Activated CD4-positive, alpha-beta T cell treated with anti-CD3 and anti-CD28 coated beads for 24 hours (primary cell): ENCODE measurements at regions not wholly inside any gene's neighbourhood (a gene's known extent, or its start where the extent isn't known, plus 50 kb on each side); places are given as distances from the start of the nearest gene placed in this dataset.

Experiments
- DNase-seq, 2 donors: peaks; one replicate each; pipeline ENCODE4 v3.0.0-alpha.2; 2020; ENCODE audit warnings: low read depth in 2 of 2

- DNase-seq = no peak
These were observed 65.1 kb upstream of the FBRSL1 start for GRCh38 chr12:132424811-132425210.

DNA sequence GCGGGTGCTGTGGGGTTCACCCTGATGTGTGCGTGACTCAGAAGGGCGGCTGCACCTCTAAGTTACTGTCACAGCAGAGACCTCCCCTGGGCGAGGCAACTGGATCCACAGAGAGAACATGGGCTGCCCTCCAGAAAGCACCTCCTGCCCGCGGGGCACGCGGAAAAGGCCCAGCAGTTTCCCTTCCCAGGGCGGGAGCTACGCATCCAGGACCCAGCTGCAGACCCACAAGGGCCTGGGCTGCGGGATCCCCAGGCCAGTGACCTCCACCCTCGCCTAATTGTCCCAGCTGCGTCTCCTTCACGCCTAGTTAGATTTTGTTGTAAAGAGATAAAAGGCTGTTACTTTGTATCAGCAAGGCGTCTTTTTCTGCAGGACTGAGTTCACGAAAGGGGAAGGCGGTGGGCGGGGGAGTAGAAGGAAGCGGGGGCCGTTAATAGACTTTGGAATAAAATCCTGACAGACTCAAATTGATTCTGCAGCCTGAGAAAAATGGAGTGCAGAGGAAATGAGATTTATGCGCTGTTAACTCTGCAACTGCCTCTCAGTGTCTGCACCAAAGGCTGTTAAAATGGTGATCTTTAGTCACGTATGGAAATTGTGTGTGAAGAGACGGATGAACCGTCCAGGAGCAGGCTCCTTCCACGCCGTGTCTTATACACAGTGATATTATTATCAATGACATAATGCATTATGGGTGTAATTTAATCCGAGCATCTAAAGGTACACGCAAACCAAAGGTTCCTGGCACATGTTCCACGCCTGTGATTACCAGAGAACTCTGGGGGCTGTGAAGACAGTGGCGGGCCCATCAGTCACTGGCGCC is 65.9 kb upstream of the FBRSL1 start:
- no peak for DNase-seq

DNA sequence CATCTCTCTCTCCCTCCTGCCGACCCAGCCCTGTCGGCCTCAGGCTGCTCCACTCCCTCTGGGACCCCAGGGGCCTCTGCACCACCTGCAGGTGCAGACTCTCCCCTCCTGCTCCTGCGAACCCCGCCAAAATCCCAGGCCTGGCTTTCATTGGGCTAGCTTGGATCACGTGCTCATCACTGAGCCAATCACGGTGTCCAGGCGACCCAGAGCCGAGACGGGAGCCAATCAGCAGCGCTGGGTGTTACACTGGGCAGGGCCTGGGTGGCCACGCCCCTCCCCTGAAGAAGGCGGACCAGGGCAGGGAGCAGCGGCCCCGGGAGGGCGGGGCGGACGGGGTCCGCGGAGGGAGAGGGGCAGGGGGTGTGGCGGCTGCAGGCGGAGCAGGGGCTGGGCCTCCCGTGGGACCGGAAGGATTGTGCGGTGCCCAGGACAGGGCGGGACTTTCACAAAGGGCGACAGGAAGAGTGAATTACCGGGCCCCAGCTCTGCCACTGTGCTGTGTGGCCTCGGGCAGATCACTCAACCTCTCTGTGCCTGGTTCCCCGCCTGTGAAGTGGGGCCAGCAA is 66.6 kb upstream of the FBRSL1 start:
- DNase-seq = no peak

- no peak for DNase-seq
These were observed 67.4 kb upstream of the FBRSL1 start for GRCh38 chr12:132422381-132423043.

GRCh38 chr12:132422040-132422380 is 67.9 kb upstream of the FBRSL1 start:
- DNase-seq = no peak

GRCh38 chr12:132419631-132420246 is 70.2 kb upstream of the FBRSL1 start:
- DNase-seq = no peak

GRCh38 chr12:132418393-132418925 is 71.5 kb upstream of the FBRSL1 start:
- DNase-seq = no peak

GRCh38 chr12:132417741-132418140 is 72.2 kb upstream of the FBRSL1 start:
- no peak for DNase-seq

GRCh38 chr12:132416827-132417226 is 73.1 kb upstream of the FBRSL1 start:
- no peak for DNase-seq

DNA sequence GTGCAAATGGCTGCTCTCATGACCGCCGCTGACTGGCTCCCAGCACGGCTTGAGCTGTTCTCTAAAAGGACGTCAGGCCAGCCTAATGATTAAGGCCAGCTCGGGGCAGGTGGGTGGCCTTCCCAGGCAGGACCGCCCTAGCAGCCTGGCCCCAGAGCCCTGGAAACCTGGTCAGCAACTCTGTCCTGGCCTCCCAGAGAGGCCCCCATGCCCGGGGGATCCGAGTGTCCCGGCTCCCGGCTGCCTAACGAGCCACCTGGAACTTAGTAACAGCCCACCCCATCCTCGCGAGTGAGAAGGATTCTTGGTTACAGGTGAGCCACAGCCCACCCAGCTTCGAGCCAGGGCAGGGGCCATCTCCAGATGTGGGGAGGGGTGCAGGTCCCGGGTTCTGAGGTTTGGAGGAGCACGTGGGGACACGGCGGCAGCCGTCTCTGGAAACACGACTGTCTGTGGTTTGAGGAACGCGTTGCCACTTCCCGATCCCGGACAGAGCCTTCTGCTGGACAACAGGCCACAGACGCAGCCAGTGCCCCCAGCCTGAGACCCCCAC is 73.8 kb upstream of the FBRSL1 start:
- DNase-seq = no peak

- no peak for DNase-seq
These were observed 74.4 kb upstream of the FBRSL1 start for GRCh38 chr12:132415327-132416120.

GRCh38 chr12:132414634-132415326 is 75.2 kb upstream of the FBRSL1 start:
- DNase-seq = peak; percentile 66 to 77

GRCh38 chr12:132413931-132414588 is 75.9 kb upstream of the FBRSL1 start:
- no peak for DNase-seq

DNA sequence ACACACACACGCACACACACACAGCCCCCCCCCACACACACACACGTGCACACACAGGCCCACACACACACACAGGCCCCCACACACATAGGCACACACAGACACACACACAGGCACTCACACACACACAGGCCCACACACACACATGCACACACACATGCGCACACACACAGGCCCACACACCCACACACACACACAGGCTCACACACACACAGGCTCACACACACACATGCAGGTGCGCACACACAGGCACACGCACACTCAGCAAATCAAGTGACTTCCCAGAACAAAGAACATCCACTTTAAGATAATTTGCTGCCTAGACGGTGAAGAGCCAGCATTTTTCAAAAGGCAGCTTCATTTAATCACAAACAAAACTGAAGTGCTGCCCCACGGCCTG is 78.5 kb upstream of the FBRSL1 start:
- no peak for DNase-seq

DNA sequence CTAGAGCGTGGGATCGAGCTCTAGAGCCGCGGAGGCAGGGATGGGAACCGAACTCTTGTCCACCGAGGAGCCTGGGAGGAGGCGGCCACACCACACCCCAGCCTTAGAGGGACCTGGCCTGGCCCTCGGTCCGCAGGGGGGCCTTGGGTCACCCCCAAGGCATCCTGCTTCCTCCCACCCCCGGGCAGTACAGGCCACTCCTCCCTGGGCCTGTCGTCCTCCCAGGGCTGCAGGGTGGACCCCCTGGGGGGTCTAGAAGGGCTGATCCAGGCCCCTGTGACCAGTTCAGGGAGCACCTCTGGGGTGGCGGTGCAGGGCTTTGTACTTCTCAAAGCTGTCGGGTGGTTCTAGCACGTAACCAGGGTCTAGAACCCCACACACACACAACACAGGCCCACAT is 79.1 kb upstream of the FBRSL1 start:
- no peak for DNase-seq

GRCh38 chr12:132410296-132410625 is 79.7 kb upstream of the FBRSL1 start:
- DNase-seq = no peak

GRCh38 chr12:132409495-132410295 is 80.3 kb upstream of the FBRSL1 start:
- DNase-seq = no peak

DNA sequence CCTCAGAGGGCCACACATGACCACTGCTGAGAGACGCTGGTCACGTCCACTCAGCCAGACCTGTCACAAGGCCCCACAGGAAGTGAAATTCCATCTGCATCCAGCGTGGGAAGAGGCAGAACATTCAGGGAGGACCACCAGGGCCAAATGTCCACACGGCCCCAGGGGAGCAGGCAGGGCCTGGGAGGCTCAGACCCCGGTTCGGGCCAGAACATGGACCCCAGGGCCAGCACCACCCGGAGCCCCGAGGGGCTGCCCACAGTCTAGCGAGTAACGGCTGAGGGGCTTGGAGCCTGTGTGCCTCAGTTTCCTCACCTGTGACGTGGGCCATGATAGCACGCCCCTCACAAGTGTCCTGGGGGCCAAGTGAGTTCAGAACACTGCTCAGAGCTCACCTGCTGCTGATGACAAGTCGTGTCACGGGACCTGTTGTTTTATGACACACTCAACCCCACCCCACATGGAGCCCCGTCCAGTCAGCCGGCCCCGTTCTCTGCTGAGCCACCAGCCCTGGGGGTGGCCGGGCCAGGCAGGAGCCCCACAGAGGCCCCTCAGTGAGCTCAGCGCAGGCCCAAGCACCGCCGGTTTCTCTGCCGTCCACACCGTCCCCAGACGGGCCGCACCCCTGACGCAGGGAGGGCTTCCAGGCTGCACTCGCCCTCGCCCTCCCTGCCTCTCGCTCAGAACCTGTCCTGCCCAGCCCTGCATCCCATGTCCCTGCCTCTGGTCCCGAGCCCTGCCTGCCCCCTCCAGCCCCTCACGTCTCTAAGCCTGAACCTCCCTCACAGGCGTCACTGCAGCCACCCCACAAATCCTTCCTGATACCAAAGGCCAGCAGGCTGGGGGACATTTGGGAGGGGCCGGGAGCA is 79.5 kb upstream of the GALNT9 start:
- DNase-seq = no peak
